ENCODE measurements at regions not wholly inside any gene's neighbourhood (a gene's known extent, or its start where the extent isn't known, plus 50 kb on each side); places are given as distances from the start of the nearest gene placed in this dataset.
"Not testable (repeated sequence)": the region's sequence is repeated elsewhere in the genome, so short reads cannot be mapped to it uniquely, and the experiment has no call there.

DNA sequence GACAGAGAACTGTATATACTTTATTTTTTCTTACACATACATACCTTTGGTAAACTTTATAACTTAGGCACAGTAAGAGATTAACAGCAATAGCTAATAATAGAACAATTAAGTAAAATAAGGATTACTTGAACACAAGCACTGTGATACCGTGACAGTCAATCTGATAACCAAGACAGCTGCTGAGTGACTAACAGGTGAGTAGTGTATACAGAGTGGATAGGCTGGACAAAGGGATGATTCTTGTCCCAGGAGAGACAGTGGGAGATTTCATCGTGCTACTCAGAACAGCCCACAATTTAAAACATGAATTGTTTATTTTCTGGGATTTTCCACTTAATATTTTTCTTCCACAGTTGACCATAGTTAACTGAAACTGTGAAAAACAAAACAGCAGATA is 411.8 kb downstream of the PPP1R2C start:
- 75 to 78% methylated on average over 2 of the region's 2 CpGs for WGBS, 2 donors
- intact Hi-C loops (cut with DNase I), result no loop called here
- Histone ChIP-seq H3K4me3 (no peak overlapping the region), H3K4me1 (no peaks in the 10 kb centered on the region), H3K36me3 (no peaks in the 10 kb centered on the region), H3K9me3 (no peaks in the 10 kb centered on the region), H3K27me3 (no peaks in the 10 kb centered on the region), H3K27ac (no peak overlapping the region)
- TF ChIP-seq EP300 (IDR thresholded peaks at IDR 0.05) (no peak), POLR2AphosphoS5 (IDR thresholded peaks at IDR 0.05) (no peak), POLR2A (IDR thresholded peaks at IDR 0.05) (no peak), CTCF (IDR thresholded peaks at IDR 0.05) (no peak)
- DNase-seq, result no peak

DNA sequence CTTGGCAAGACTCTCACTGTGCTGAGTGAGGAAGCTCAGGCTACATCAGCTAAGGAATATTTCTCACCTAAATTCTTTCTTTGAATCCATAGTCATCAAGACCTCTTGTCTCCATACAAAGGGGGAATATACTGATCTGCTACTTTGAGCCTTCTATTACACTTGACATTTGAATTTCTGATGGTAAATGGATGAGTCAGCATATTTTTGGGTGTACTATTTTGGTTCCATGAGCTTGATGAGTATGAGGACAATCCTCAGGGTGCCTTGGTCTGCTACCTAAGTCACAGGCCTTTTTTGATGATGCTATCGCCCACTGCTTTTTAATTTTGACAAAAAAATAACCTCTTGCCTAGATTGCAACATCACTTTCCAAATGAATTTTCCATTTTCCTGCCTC is 415.7 kb downstream of the PPP1R2C start:
- Histone ChIP-seq H3K27me3 (no peaks in the 10 kb centered on the region), H3K4me3 (no peak overlapping the region), H3K4me1 (no peaks in the 10 kb centered on the region), H3K9me3 (no peaks in the 10 kb centered on the region), H3K27ac (no peak overlapping the region), H3K36me3 (no peaks in the 10 kb centered on the region)
- DNase-seq, result no peak
- 92 to 100% methylated on average over 1 of the region's 1 CpG for WGBS, 2 donors
- no peak for TF ChIP-seq EP300 (IDR thresholded peaks at IDR 0.05)
- TF ChIP-seq CTCF (IDR thresholded peaks at IDR 0.05), result no peak
- no peak for TF ChIP-seq POLR2AphosphoS5 (IDR thresholded peaks at IDR 0.05)
- no peak for TF ChIP-seq POLR2A (IDR thresholded peaks at IDR 0.05)
- intact Hi-C loops (cut with DNase I), result no loop called here

GRCh38 chrX:42342981-42343380 is 419.6 kb upstream of the CASK start:
- H3K36me3 ChIP-seq; H3K4me1 ChIP-seq; H3K27ac ChIP-seq; DNase-seq; intact Hi-C loops (cut with DNase I); H3K27me3 ChIP-seq; H3K9me3 ChIP-seq; H3K4me3 ChIP-seq: not testable (repeated sequence)
- WGBS, 2 donors, result 37 to 71% methylated on average over 3 of the region's 3 CpGs

Data from sigmoid colon (tissue), 6 donors.